ENCODE measurements at regions not wholly inside any gene's neighbourhood (a gene's known extent, or its start where the extent isn't known, plus 50 kb on each side); places are given as distances from the start of the nearest gene placed in this dataset.

DNA sequence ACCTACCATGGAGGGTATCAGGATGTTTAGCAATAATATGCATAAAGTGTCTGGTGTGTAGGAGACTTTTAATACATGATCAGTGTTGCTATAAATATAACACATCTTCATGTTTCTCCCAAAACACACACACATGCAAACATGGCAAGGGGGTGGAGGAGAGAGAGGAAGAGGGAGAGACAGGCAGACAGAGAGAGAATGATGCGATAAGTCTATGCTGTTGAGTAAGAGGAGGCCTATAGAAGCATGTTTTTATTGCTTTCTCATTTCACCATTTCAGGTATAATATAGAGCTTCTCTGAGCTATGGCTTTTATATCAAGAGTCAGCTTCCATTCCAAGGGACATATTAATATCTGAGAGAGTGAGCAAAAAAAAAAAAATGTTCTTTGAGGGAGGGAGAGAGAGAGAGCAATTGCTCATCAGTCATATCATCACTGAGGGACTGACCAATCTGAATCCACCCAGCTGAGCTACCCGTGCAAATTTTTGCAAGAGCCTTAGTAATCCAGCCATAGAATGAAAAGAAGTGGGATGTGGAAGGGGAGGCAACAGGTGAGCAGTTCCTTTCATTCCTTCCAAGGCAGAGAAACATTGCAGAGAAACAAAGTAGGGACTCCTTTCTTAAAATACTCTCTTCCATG, 54.8 kb upstream of the RASSF8 start:
- TF ChIP-seq CTCF (IDR thresholded peaks at IDR 0.05; ENCODE audit: borderline replicate concordance, extremely low read depth, low read length, poor library complexity, severe bottlenecking) (no peak), EZH2 (IDR thresholded peaks at IDR 0.05; ENCODE audit: borderline replicate concordance, low read depth, low read length, severe bottlenecking) (no peak)

Data from DND-41 (cell line).